Stimulated activated CD8-positive, alpha-beta memory T cell treated with anti-CD3 and anti-CD28 coated beads, Interleukin-12 subunit alpha, Interleukin-12 subunit beta, amount 100 ng/mL, for 1 hour (primary cell): ENCODE measurements at regions not wholly inside any gene's neighbourhood (a gene's known extent, or its start where the extent isn't known, plus 50 kb on each side); places are given as distances from the start of the nearest gene placed in this dataset.

Experiments
- DNase-seq: peaks from one replicate; pipeline ENCODE4 v3.0.0-alpha.2; 2020; ENCODE audit warnings: low read depth

- DNase-seq: no peak
Measured at GRCh38 chr1:244196571-244197285, 145.6 kb downstream of the ZBTB18 start.

GRCh38 chr1:244197851-244198375, 146.8 kb downstream of the ZBTB18 start:
- no peak for DNase-seq

GRCh38 chr1:244199902-244200301, 148.8 kb downstream of the ZBTB18 start:
- no peak for DNase-seq

GRCh38 chr1:244200596-244200995, 149.5 kb downstream of the ZBTB18 start:
- no peak for DNase-seq

GRCh38 chr1:244201750-244202149, 150.7 kb downstream of the ZBTB18 start:
- no peak for DNase-seq

- no peak for DNase-seq
Measured at GRCh38 chr1:244204004-244204403, 152.9 kb downstream of the ZBTB18 start.

GRCh38 chr1:244205171-244205570, 154.1 kb downstream of the ZBTB18 start:
- DNase-seq: no peak

- DNase-seq: no peak
Measured at GRCh38 chr1:244205906-244206305, 154.8 kb downstream of the ZBTB18 start.

- DNase-seq: no peak
Measured at GRCh38 chr1:244207042-244207934, 156.2 kb downstream of the ZBTB18 start.

GRCh38 chr1:244207935-244208244, 156.8 kb downstream of the ZBTB18 start:
- DNase-seq: no peak

GRCh38 chr1:244209955-244210354, 158.9 kb downstream of the ZBTB18 start:
- DNase-seq: no peak

GRCh38 chr1:244210884-244211558, 159.9 kb downstream of the ZBTB18 start:
- DNase-seq: no peak

GRCh38 chr1:244211559-244211944, 160.5 kb downstream of the ZBTB18 start:
- DNase-seq: no peak

- no peak for DNase-seq
Measured at GRCh38 chr1:244212219-244212618, 161.1 kb downstream of the ZBTB18 start.

- no peak for DNase-seq
Measured at GRCh38 chr1:244212797-244213475, 161.9 kb downstream of the ZBTB18 start.

GRCh38 chr1:244214009-244214967, 163.2 kb downstream of the ZBTB18 start:
- no peak for DNase-seq

- DNase-seq: no peak
Measured at GRCh38 chr1:244216836-244217235, 165.8 kb downstream of the ZBTB18 start.

GRCh38 chr1:244217711-244218110, 166.6 kb downstream of the ZBTB18 start:
- DNase-seq: no peak

- DNase-seq: no peak
Measured at GRCh38 chr1:244218220-244218619, 167.1 kb downstream of the ZBTB18 start.

- DNase-seq: no peak
Measured at GRCh38 chr1:244219149-244219548, 168.1 kb downstream of the ZBTB18 start.

GRCh38 chr1:244219802-244220201, 168.7 kb downstream of the ZBTB18 start:
- DNase-seq: no peak
